GM18907 (cell line): ENCODE measurements at regions not wholly inside any gene's neighbourhood (a gene's known extent, or its start where the extent isn't known, plus 50 kb on each side); places are given as distances from the start of the nearest gene placed in this dataset.
A peak's percentile ranks its signal among the peaks of the same experiment; 100 is the strongest.
"Not testable (repeated sequence)": the region's sequence is repeated elsewhere in the genome, so short reads cannot be mapped to it uniquely, and the experiment has no call there.

ENCODE experiments used
- ATAC-seq: cut with Tn5 transposase; IDR thresholded peaks from one replicate; pipeline ENCODE4 v1.9.1; 2021; ENCODE audit warnings: mild to moderate bottlenecking, moderate library complexity; ENCODE audit not compliant: unreplicated experiment

DNA sequence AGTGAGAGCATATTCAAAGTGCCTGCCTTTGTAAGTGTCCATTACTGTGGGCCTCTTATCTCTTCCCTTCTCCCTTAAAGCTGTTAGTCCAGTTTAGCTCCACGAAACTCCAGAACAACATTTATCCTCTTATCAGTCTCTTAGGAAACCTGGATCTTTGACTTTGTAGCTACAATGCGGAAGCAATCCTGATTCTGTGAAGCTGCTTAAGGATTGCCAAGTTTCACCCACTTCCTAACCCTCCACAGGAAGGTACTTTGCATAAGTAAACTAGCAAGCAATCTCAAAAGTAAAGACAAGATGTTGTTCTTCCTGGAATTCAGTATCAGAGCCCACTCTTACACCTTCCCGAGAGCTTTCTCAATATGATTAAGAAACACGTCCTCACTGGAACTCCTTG is 164.9 kb upstream of the USP25 start:
- ATAC-seq: no peak

DNA sequence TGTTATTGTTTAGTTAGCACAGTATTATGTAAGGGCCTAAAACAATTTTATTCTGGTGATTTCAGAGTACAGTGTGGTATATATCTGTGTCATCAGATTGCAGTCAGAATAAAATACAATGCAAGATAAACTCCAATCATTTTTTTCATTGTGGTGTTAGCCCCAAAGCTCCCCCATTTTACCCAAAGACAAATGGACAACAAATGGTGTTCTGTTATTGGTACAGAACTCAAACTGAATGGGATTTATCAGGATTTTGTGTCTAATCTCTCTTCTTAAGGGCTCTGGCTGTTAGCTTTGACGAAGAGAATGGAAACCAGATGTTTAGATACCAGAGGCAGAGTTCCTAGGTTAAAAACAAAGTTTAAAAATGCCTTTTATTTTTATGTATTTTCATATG is 163.1 kb upstream of the USP25 start:
- ATAC-seq: no peak

DNA sequence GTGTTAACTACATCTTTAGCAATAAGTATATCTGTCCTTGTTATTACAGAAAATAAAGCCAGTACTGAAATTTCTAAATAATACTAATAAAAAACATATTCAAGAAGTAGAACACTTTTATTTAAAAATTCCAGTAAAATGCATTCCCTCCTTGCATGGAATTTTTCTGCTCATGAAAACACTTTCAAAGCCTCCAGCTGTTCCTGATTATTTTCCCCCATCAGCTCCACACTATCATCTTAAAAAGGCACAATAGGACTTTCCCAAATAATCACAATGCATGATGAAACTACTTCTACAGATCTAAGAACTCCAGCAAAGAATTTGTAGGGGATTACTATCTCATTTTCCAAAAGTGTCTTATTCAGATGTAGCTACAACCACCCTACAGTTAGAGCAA is 162.6 kb upstream of the USP25 start:
- no peak for ATAC-seq

DNA sequence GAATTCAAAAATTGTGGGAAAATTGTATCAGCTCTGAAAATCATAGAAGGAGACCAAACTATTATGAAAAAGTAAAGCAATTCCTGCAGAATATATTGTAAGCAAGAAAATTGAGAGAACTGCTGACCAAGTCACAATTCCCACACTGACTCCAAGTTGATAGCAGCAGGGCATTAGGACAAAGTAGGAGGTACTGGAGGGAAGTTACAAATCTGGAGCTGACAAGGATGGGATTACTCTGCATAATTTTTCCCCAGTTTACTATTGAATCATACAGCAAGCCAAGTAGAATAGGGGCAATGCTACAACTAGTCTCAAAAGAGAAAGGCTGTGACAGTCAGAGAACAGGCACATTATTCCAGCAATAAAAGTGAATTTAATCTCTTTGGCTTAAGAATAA is 161.3 kb upstream of the USP25 start:
- ATAC-seq: no peak

DNA sequence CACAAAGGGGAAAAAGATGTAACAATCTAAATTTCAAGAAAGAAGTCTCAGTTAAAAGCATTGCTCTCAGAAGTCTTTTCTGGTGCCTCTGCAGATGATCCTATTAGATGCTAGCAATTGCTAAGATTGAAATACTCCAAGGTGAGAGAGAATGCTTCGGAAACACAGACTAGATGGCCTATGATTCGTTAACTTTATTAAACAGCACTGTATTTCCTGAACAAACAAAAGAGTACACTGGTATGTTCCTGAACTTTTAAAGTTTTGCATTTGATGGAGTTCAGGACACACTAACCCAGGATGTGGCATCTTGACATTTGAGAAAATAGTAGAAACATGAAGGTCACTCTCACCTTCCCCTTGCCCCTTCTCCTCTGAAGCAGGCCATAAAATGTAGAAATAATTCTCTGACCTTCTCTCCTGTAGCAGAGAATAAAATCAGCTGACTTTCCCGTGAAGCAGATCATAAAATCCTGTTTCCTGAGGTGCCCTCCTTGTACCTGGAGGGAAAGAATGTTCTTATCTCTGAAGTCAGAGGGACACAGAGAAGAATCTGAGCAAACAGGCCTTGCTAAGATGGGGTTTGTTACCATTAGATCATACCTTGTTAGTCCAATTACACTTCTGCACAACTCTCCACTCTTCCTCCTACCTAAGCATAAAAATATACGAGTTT is 142.9 kb upstream of the USP25 start:
- ATAC-seq: no peak

DNA sequence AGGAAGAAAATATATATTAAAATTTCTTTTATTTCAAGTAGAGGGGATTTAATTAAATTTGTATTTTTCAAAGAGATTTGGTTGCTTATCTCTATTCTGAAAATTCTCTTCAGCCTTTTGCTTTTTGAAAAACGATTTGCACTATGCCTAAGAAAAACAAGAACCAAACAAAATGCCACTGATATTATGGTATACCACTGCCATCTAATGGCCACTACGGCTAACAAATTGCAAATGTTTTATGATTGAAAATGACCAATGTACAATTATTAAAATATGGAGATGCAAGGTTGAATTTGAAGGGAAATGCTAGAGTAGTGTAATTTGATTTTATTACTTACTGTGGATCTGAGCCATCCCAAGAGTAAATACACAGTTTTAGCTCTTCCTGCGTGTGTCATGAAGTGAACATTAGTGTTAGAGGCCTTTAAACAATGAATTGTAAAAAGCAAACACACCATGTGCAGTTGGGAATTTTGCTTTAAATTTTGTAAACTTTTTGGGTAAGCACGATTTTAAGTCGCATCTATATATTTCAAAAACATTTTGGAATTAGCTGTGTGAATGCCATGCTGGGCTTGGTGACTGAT is 137.4 kb upstream of the USP25 start:
- peak; percentile 43 for ATAC-seq

DNA sequence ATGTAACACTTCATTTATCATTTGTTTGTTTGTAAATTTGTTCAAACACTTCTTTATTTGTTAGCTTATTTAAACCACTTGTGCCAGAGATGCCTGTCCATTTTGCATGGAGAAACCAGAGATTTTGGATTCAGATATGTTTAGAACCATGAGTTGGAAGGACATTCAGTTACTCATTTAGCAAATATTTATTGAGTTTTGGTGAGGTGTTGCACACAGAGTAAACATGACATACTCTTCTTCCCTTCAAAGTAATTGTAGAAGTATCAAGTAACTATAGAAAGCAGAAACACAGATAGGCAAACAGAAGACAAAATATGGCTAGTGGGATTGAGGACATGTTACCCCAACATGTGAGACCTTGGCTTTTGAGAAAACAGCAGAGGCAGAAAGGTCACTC is 136.8 kb upstream of the USP25 start:
- ATAC-seq: no peak

DNA sequence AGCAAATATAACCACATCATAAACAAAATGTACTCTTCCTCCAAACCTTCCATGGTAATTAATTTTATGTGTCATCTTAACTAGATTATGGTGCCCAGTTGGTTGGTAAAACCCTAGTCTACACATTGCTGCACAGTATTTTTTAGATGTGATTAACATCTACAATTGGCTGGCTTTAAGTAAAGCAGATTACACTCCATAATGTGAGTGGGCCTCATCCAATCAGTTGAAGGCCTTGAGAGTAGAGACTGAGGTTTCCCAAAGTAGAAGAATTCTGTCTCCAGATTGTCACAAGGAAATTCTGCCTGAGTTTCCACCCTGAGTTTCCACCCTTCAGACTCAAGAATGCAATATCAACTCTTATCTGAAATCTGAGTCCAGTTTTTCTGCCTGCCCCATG is 128.4 kb upstream of the USP25 start:
- ATAC-seq: no peak

DNA sequence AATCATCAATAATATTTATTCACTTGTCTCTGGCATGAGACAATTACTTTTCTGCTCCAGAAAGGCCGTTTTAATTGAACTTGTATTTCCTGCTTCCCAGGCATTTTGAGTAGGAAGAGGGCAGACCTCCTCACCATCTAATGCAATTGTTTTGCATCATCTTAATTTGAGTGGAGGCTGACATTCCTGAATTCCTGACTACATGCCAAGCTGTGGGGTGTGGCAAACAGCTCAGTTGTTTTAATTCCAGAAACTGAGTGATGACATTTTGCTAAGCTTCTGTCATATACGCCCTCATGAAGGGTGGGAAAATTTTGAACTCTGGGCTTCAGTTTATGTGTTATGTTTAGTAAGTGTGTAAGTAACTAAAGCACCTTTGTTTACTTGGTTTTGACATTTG is 125.4 kb upstream of the USP25 start:
- no peak for ATAC-seq

DNA sequence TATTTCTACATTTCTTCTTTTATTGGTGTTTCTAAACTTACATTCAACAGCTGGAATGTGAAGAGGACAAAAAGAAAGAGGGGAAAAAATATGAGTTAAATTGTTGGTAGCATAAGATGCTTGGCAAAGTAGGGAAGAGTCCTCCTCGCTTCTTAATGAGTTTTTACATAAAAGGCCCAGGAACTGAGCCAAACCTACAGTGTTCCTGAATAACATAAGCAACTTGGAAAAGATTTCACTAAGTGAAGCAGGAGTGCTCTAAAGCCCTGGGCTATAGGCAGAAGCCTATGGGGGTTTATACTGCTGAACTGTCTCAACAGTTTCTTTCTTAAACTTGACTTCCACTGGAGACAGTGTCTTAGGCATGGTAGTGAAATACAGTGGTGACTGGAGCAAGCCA is 115.0 kb upstream of the USP25 start:
- no peak for ATAC-seq

DNA sequence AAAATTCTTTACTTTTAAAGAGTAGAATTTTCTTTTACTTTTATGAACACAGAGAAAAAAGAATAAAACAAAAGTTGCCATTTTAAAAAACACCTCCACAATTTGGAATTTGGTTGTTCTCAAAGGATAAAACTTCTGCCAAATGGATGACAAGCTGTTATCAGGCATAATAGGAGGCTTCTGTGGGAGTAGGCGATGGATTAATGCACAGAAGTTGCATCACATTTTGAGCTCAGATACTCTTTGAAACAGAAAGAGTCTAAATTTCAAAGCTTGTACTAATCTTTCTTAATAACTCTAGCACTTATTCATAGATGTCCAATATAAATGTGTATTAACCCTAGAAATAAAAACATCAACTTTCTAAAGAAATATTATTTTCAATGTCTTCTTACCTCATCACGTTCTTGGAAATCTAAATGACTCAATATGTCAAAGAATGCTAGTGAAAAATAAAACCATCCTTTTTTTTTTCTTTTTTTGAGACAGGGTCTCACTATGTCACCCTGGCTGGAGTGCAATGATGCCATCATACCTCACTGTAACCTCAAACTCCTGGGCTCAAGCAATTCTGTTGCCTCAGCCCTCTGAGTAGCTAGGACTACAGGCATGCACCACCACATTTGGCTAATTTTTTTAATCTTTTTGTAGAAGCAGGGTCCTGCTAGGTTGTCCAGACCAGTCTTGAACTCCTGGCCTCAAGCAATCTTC is 112.8 kb upstream of the USP25 start:
- ATAC-seq: no peak

DNA sequence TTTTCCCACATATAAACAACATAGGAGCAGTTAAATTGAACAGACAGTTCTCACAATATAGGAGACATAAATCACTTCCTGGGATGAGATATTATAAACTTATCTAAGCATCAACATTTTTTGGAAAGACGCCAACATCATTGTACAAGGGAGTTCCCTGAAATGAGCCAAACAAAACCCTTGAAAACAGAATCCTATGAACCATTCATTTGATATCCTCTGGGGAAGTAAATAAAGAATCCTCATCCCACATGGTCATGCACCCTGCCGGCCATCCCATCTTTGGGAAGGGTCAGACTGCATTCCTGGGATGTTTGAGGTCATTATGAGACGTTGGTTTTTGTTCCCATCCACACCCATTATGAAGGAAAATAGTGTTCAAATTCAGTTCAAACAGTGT is 111.8 kb upstream of the USP25 start:
- ATAC-seq: no peak

DNA sequence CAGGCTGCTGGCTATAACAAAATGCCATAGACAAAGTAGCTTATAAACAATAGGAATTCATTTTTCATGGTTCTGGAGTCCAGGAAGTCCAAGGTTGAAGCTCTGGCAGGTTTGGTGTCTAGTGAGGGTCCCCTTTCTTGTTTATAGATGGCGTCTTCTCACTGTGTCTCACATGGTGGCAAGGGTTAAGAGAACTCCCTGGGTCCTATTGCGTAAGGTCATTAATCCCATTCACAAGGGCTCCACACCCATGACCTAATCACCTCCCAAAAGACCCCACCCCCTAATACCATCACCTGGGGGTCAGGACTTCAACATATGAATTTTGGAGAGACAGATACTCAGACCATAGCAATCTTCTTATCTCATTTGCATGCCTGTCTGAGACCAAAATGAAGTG is 108.9 kb upstream of the USP25 start:
- no peak for ATAC-seq

DNA sequence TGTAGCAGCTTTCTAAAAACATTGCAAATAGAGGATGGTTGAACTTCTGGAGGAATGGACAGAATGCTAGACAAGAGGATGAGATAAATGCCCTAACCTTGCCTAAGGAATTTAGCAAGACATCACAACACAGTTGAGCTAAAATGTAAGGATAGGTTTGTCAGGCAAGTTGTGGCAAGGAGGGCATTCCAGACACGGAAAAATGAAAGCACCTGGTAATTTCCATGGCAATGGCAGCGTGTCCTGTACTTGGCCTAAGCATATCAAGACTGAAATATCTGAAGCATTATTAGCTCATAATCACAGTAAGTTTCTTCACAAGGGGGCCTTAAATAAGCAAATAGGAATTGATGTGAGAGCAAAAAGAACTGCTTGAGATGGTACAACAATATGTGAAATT is 105.1 kb upstream of the USP25 start:
- ATAC-seq: no peak

DNA sequence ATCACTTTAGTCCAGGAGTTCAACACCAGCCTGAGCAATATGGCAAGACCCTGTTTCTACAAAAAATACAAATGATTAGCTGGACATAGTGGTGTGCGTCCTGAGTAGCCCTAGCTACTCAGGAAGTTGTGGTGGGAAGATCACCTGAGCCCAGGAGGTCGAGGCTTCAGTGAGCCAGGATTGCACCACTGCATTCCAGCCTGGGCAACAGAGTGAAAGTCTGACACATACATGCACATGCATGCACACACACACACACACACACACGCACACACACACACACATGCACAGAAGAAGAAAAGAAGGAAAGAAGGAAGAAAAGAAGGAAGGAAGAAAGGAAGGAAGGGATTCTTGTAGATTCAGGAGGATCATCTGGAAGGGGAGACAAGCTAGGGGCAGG is 104.4 kb upstream of the USP25 start:
- ATAC-seq: no peak

DNA sequence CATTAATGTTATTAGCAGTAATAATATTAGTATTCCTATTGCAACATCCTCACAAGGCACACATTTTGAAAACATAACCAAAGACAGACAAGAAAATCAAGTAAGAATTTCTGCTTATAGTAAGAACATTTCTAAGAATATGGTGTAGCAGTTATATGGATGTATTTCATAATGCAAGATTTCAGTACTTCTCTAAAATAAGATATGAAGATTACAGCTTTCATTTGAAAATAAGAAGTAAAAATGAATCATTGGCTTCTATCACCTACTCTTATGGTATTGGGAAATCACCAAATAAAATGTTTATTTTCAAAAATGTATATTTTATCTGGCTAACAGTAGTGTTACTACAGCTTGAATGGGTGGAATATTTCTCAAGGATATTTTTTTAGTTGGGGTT is 103.8 kb upstream of the USP25 start:
- ATAC-seq: no peak

DNA sequence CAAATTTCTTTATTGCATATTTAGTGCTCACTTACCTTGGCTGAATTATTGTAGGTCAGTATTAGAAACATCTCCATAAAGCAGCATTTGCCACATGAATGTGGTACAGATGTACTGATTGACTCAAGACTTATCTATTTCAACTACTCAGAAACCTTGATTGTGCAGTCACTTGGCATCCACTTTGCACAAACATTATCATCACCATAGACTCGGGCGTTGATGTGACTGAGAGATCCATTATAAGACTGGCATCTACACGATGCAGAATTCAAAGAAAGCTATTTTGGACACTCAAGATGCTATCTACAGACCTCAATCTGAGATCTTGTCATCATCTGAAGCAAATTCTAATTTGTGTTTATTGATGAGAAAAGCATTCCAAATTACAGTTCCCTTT is 102.8 kb upstream of the USP25 start:
- no peak for ATAC-seq

DNA sequence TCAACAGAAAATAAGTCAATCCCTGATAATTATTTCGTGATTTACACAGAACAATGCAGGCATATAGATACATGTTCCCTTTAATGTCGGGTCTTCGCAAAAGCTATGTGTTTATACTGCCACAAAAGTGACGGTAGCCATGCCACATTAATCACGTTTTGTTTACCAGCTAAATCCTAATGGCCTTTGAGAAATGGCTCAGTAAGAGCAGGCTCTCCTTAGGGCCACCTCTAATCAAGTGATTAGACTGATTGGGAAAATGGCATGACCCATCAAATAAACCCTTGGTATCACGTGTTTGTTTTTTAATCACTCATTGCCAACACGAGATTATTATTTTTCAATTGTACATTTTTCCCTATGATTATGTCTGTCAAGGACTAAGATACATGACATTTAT is 102.0 kb upstream of the USP25 start:
- no peak for ATAC-seq

DNA sequence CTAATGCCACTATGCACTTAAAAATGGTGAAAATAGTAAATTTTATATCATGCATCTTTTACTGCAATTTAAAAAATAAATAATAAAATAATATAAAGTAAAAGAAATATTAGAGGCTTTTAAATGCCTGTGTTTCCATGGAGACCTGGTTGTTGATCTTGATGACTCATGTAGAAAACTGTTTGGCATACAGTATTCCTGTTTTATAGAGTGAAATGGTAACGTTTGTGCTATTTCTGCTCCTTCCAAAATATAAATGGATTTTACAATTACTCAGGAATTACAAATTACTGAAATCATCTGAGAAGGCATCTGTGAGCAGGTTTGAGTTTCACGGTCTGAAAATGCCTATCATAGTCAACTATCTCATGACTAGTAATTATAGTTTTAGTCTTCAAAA is 98.4 kb upstream of the USP25 start:
- no peak for ATAC-seq

DNA sequence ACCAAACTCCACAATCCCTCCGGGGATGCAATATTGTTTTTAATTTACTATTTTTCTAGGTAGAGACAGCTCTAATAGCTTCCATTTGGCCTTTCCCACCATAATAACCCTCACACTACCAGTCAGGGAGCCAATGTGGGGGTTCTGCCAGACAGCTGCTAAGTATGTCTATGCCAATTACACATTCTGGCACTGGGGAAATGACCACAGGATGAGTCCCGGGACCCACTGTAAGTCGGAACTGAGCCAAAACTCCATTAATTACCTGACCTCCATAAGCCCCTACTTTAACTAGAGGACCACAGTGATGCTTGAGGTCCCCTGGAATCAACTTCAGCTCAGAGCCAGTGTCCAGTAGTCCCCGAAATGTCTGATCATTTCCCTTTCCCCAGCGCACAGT is 95.2 kb upstream of the USP25 start:
- not testable (repeated sequence) for ATAC-seq

DNA sequence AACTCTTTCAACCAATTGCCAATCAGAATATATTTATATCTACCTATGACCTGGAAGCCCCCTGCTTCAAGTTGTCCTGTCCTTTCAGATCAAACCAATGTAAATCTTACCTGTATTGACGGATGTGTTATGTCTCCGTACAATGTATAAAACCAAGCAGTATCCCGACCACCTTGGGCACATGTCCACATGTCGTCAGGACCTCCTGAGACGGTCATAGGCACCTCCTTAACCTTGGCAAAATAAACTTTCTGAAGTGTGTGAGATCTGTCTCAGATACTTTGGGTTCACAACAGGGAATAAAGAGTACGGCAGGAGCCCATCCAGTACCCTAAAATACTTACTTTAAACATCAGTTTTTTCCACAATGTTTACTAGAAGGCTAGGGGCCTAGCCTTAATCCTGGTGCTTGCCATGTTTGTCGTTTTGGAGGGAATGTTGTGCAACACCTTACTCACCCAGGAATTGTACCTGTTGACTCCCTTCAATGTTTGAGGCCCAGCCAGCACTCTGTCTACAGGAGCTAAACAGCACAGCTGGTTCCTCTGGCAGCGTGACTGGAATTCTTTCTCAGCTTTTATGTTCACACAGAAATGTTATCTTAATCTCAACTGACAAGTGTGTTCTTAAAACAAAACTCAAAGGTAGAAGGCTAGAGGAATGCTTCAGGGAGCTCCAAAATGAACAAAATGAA is 90.8 kb upstream of the USP25 start:
- no peak for ATAC-seq

DNA sequence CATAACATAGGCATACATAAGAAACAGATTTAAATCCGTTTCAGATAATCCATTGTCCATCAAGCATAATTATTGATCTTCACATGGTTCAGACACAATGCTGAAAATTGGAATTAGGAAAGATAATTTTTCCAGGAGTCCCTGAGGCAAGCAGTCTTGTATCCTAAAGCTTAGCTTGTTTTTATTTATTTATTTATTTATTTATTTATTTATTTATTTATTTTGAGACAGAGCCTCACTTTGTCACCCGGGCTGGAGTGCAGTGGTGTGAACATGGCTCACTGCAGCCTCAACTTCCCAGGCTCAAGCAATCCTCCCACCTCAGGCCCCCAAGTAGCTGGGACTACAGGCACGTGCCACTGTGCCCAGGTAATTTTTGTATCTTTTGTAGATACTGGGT is 89.7 kb upstream of the USP25 start:
- ATAC-seq: not testable (repeated sequence)
